HEK293 (cell line): ENCODE measurements at regions not wholly inside any gene's neighbourhood (a gene's known extent, or its start where the extent isn't known, plus 50 kb on each side); places are given as distances from the start of the nearest gene placed in this dataset.

ENCODE experiments used
- CTCF ChIA-PET: fragments of 350-600 bp; formaldehyde crosslinking; extraction: SDS; loops from one replicate; lab custom pipeline; 2021; ENCODE audit warnings: antibody characterized with exemption; lab: Yijun Ruan, JAX
- POLR2A ChIA-PET: fragments of 300-600 bp; formaldehyde crosslinking; extraction: SDS; loops from one replicate; lab custom pipeline; 2020; ENCODE audit warnings: antibody characterized with exemption, inconsistent platforms; lab: Yijun Ruan, JAX
- H3K27ac ChIP-seq: fragments of 200-500 bp; sonication (Bioruptor generic); 2 replicates; pipeline ENCODE4 v1.5.1; 2014; ENCODE audit warnings: low read depth, low read length, control low read depth, inconsistent platforms; ENCODE audit errors: extremely low read depth
- H3K36me3 ChIP-seq, 2 experiments: fragments of 200-500 bp in 1 of 2; sonication (Bioruptor generic) in 1 of 2; 1 replicate in 1 of 2; 2 replicates in 1 of 2; pipeline ENCODE4 v1.5.1; 2014 to 2017; ENCODE audit warnings: inconsistent platforms in 2 of 2, low read length in 2 of 2; ENCODE audit not compliant: control insufficient read depth in 2 of 2, insufficient read depth in 1 of 2
- H3K4me1 ChIP-seq: fragments of 200-500 bp; sonication (Bioruptor generic); 2 replicates; pipeline ENCODE4 v1.5.1; 2014; ENCODE audit warnings: mild to moderate bottlenecking, low read length, inconsistent platforms; ENCODE audit not compliant: control insufficient read depth, insufficient read depth
- H3K4me3 ChIP-seq: 2 replicates; pipeline ENCODE4 v1.5.1; 2011; ENCODE audit warnings: low read depth, mild to moderate bottlenecking, control low read depth, low read length, moderate library complexity
- H3K9me3 ChIP-seq: fragments of 200-500 bp; sonication (Bioruptor generic); 2 replicates; pipeline ENCODE4 v1.5.1; 2014; ENCODE audit warnings: low read depth, low read length, inconsistent platforms; ENCODE audit not compliant: control insufficient read depth, insufficient read depth
- HOXD13 ChIP-seq: sonication (generic); formaldehyde crosslinking; IDR thresholded peaks from 2 replicates; pipeline ENCODE4 v1.8.0; 2022; ENCODE audit warnings: missing genetic modification reagents, borderline replicate concordance
- PATZ1 ChIP-seq: fragments of 450-650 bp; formaldehyde crosslinking; IDR thresholded peaks from 2 replicates; pipeline ENCODE4 v1.5.1; 2016; ENCODE audit warnings: missing biosample characterization, missing genetic modification characterization
- REST ChIP-seq: fragments of 450-650 bp; formaldehyde crosslinking; IDR thresholded peaks from 2 replicates; pipeline ENCODE4 v1.5.1; 2016; ENCODE audit warnings: missing biosample characterization, missing genetic modification characterization
- SCRT2 ChIP-seq: fragments of 450-650 bp; formaldehyde crosslinking; IDR thresholded peaks from 2 replicates; pipeline ENCODE4 v1.5.1; 2016; ENCODE audit warnings: missing biosample characterization, missing genetic modification characterization
- SP7 ChIP-seq: fragments of 450-650 bp; formaldehyde crosslinking; IDR thresholded peaks from 2 replicates; pipeline ENCODE4 v1.5.1; 2016; ENCODE audit warnings: missing biosample characterization, missing genetic modification characterization
- TCF7L2 ChIP-seq: IDR thresholded peaks from 2 replicates; pipeline ENCODE4 v1.6.1; 2011; ENCODE audit warnings: low read depth, mild to moderate bottlenecking, inconsistent platforms, low read length, moderate library complexity, borderline replicate concordance
- ZNF169 ChIP-seq: fragments of 450-650 bp; formaldehyde crosslinking; IDR thresholded peaks from 2 replicates; pipeline ENCODE4 v1.5.1; 2016; ENCODE audit warnings: missing biosample characterization, missing genetic modification characterization
- ZNF354C ChIP-seq: fragments of 450-650 bp; formaldehyde crosslinking; IDR thresholded peaks from 2 replicates; pipeline ENCODE4 v1.5.1; 2016; ENCODE audit warnings: missing biosample characterization, missing genetic modification characterization, low read depth, borderline replicate concordance
- ZNF561 ChIP-seq: fragments of 450-650 bp; IDR thresholded peaks from 2 replicates; pipeline ENCODE4 v1.5.1; 2018; ENCODE audit warnings: missing biosample characterization, missing genetic modification characterization, borderline replicate concordance
- ZNF701 ChIP-seq: fragments of 450-650 bp; formaldehyde crosslinking; IDR thresholded peaks from 2 replicates; pipeline ENCODE4 v1.5.1; 2016; ENCODE audit warnings: missing biosample characterization, missing genetic modification characterization
- ZNF830 ChIP-seq: fragments of 450-650 bp; IDR thresholded peaks from 2 replicates; pipeline ENCODE4 v1.5.0; 2018; ENCODE audit warnings: missing biosample characterization, missing genetic modification characterization, low read depth, mild to moderate bottlenecking, moderate library complexity

DNA sequence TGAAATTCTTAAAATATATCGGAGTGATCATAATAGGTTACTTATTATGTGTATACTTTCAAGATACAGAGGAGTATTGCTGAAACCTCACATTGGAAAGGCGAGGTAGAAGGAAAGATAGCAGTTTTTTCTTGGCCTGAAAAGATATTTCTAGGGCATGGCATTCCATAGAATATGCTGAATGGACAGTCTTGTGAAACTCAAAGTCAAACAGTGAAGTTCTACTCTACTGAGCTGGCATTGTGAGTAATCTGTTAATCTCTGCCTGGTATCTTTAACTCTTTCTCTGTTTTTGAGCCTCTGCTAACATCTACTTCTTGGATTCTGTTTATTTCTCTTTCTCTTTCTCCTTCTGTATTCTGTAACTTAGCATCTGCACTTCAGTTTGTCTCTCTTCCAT, 176.3 kb upstream of the ZBTB20 start (continued):
- TF ChIP-seq REST (no peak), ZNF561 (tag by site-specific recombination) (no peak), ZNF701 (no peak), TCF7L2 (no peak), ZNF830 (tag by site-specific recombination) (no peak)
- TF ChIP-seq, all 188 proteins: peak for 0

DNA sequence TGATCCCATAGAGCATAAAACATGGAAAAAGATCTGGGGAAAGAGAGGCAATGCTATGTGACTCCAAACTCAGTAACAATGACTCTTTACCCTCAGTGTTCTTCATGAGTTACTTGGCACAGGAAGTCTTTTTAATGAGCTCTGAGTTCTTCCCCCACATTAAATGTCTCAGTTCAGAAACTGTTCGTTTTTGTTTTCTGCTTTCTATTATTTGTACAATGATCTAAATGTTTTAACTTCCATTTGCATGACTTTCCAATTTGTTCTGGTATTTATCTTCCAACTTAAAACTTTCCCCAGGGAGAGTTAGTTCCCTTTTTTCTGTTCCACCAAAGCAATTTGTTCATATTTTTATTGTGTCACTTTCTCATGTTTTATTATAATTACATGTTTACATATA, 177.0 kb upstream of the ZBTB20 start:
- ChIA-PET CTCF (no interaction called here), POLR2A (no interaction called here)
- no peaks in the 10 kb centered on the region for H3K9me3 ChIP-seq
- TF ChIP-seq ZNF354C (tag by site-specific recombination) (no peak), ZNF169 (tag by site-specific recombination) (no peak), PATZ1 (tag by site-specific recombination) (no peak), HOXD13 (CRISPR knock-in tag) (no peak)
- H3K27ac ChIP-seq, result no peak overlapping the region
- no peaks in the 10 kb centered on the region for H3K4me1 ChIP-seq
- H3K36me3 ChIP-seq, result no peaks in the 10 kb centered on the region
- no peak overlapping the region for H3K4me3 ChIP-seq

DNA sequence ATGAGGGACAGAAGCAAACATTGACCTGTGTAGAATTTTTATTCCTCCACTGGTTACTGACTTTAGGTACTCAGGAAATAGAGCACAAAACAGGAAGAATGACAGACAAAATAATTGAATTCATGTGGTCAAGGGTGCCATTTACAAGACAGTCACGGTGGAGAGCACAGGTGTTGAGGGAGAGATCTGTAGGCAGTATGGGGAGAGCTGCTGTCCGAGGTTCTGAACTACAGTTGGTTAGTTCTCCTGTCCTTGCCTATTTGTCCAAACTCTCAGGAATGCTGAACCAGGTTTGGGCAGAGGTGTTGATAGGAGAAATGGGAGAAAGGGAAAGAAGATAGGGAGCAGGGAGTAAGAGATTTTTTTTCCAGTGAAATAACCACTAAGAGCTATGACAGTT, 178.5 kb upstream of the ZBTB20 start:
- no peak overlapping the region for H3K27ac ChIP-seq
- CTCF ChIA-PET, result interaction anchor here (0.6 kb wide), 1 partner anchor 113 kb away, joined by 3 read pairs; no protein-coding TSS in a partner anchor
- H3K4me1 ChIP-seq, result no peaks in the 10 kb centered on the region
- no peaks in the 10 kb centered on the region for H3K36me3 ChIP-seq
- no peak overlapping the region for H3K4me3 ChIP-seq
- no peaks in the 10 kb centered on the region for H3K9me3 ChIP-seq
- TF ChIP-seq REST, result peak; percentile 94
- no peak for TF ChIP-seq SCRT2 (tag by site-specific recombination)
- no peak for TF ChIP-seq SP7 (tag by site-specific recombination)
- POLR2A ChIA-PET, result no interaction called here
